Small intestine (tissue), 7 donors: ENCODE measurements at regions not wholly inside any gene's neighbourhood (a gene's known extent, or its start where the extent isn't known, plus 50 kb on each side); places are given as distances from the start of the nearest gene placed in this dataset.

Source experiments
- DNase-seq, 2 donors: peaks; one replicate each; pipeline versions ENCODE4 v3.0.0 to v3.0.0-alpha.2; 2013
- FAIRE-seq: peaks from 2 replicates; lab custom pipeline; 2012; peaks lifted over from hg19 to GRCh38; lab: Jason Lieb, UNC
- H3K27ac ChIP-seq, 3 donors: one replicate each; pipeline ENCODE4 v1.5.1; 2013; ENCODE audit warnings: low read length in 2 of 3, mild to moderate bottlenecking in 2 of 3, control low read depth in 1 of 3, inconsistent platforms in 1 of 3, low read depth in 1 of 3, moderate library complexity in 1 of 3
- H3K27me3 ChIP-seq, 3 donors: one replicate each; pipeline ENCODE4 v1.6.1; 2013; ENCODE audit warnings: low read length in 3 of 3, inconsistent platforms in 1 of 3; ENCODE audit not compliant: control insufficient read depth in 3 of 3, insufficient read depth in 3 of 3
- H3K36me3 ChIP-seq, 3 donors: one replicate each; pipeline ENCODE4 v1.6.1; 2013; ENCODE audit warnings: low read length in 3 of 3, inconsistent platforms in 1 of 3, low read depth in 1 of 3, mild to moderate bottlenecking in 1 of 3, moderate library complexity in 1 of 3; ENCODE audit not compliant: control insufficient read depth in 3 of 3, insufficient read depth in 2 of 3
- H3K4me1 ChIP-seq, 3 donors: one replicate each; pipeline ENCODE4 v1.6.1; 2013; ENCODE audit warnings: low read length in 2 of 3, inconsistent platforms in 1 of 3, low read depth in 1 of 3, mild to moderate bottlenecking in 1 of 3, moderate library complexity in 1 of 3; ENCODE audit not compliant: control insufficient read depth in 3 of 3, insufficient read depth in 2 of 3
- H3K4me3 ChIP-seq, 3 donors: one replicate each; pipeline ENCODE4 v1.5.1; 2013; ENCODE audit warnings: low read length in 3 of 3, control low read depth in 1 of 3, inconsistent platforms in 1 of 3, low read depth in 1 of 3, mild to moderate bottlenecking in 1 of 3, moderate library complexity in 1 of 3
- H3K9me3 ChIP-seq, 2 donors: one replicate each; pipeline ENCODE4 v1.6.1; 2013; ENCODE audit warnings: low read depth in 1 of 2, low read length in 1 of 2; ENCODE audit not compliant: control insufficient read depth in 2 of 2, insufficient read depth in 1 of 2
- WGBS, 3 donors: extraction: QIAGEN DNeasy Blood & Tissue Kit; methylation state at CpG; one replicate each; pipeline ENCODE4 v1.1.7; 2013; 5-methylcytosine and 5-hydroxymethylcytosine counted together
- donor health status: healthy with polysubstance abuse.
- donor health status: control.
- donor health status: control.
- donor health status: Bipolar disorder and iron deficiency.
- donor health status: healthy.

DNA sequence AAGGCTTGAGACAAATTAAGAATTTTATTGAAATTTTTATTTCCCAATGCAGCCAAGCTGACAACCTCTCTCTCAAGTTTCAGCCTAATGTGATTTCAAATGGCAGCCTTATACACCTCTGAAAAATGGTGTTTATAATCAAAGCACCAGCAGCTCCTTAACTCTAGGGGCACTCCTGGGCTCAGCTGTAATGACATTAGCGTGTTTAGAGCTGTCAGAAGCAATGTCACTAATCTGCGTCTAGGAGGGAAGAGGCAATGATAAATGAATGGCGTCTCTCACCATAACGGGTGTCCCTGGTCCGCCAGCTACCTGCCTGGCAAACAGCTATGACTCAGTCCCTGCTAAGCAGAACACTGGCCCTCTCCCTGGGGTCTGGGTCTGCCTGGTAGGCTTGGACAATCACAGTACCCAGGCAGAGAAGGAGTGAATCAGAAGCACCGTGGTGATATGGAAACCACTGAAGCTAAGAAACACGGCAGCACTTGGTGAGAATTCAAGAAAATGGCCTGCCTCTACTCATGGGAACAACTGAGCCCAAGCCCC, 131.8 kb upstream of the VSTM2B start:
- FAIRE-seq: no peak
- 58 to 63% (median 59%) methylated on average over 7 of the region's 7 CpGs for WGBS, 3 donors

DNA sequence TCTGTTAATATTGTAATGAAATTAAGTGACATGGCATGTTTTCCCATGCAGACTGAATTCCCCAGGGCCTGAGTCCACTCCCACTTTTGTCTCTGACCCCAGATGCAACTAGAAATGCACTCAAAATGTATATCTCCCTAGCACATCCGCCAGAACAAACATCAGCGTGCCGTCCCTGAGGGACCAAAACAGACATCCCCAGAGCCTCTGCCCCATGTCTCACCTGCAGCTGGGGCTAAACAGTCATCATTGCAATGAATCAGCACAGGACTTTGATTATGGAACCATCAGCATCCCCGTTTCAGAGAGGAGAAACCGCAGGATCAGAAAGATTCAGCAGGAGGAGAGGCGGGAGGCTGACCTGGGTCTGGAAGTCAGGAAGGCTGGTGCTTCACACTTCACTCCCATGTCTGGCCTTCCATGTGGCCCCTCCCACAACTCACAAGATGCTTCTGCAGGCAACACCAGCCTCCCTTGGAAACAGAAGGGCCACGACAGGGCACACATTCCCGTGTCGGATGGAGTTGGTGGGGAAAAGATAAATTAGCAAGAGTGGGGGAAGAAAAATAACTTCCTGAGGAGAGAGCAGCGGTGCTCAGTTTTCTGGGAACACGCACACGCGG, 130.6 kb upstream of the VSTM2B start:
- H3K27ac ChIP-seq: no peak overlapping the region
- H3K9me3 ChIP-seq: peaks cover 0 to 8% of the 10 kb centered on the region in 2 donors
- FAIRE-seq (no peak), DNase-seq (no peak)
- H3K4me3 ChIP-seq: no peak overlapping the region
- H3K27me3 ChIP-seq: no peaks in the 10 kb centered on the region
- H3K36me3 ChIP-seq: no peaks in the 10 kb centered on the region
- no peaks in the 10 kb centered on the region for H3K4me1 ChIP-seq
- 50 to 53% (median 51%) methylated on average over 13 of the region's 13 CpGs for whole genome bisulfite sequencing, 3 donors

More for the DNA sequence above, 131.8 kb upstream of the VSTM2B start:
- no peak for DNase-seq
- H3K4me1 ChIP-seq: no peaks in the 10 kb centered on the region
- H3K36me3 ChIP-seq: no peaks in the 10 kb centered on the region
- no peak overlapping the region for H3K4me3 ChIP-seq
- H3K27ac ChIP-seq: no peak overlapping the region
- H3K9me3 ChIP-seq: peaks cover 0 to 8% of the 10 kb centered on the region in 2 donors
- H3K27me3 ChIP-seq: no peaks in the 10 kb centered on the region

DNA sequence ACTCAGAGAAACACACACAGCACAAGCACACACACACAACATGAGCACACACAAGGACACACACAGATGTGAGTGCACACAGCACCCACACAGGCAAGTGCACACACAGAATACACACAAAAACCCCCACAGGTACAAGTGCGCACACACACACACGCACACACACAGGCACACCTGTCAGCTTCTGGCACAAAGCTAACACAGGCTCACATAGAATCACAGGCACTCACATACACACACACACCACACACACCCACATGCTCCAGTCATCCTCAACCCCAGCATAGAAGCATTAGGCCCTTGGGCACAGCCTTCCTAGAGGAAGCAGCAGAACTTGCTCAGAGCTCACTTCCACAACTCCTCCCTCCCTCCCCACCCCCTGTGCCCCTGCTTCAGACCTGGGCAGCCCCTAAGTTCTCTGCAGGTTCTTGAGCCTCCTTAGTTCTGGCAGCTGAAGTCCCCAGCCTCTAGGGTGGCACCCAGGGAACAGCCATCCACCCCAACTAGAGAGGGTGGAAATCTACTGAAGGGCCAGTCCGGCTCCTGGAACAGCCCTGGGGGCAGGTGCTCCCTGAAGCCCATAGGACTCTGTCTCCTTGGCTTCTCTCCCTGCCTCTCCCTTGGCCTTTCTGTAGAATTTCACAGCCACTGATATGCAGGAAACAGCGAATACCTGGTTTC, 129.9 kb upstream of the VSTM2B start:
- H3K36me3 ChIP-seq: no peaks in the 10 kb centered on the region
- no peak for FAIRE-seq
- H3K4me3 ChIP-seq: no peak overlapping the region
- 90 to 97% (median 94%) methylated on average over 4 of the region's 4 CpGs for WGBS, 3 donors
- no peaks in the 10 kb centered on the region for H3K27me3 ChIP-seq
- no peak overlapping the region for H3K27ac ChIP-seq
- H3K9me3 ChIP-seq: peaks cover 0 to 8% of the 10 kb centered on the region in 2 donors
- no peak for DNase-seq
- no peaks in the 10 kb centered on the region for H3K4me1 ChIP-seq

DNA sequence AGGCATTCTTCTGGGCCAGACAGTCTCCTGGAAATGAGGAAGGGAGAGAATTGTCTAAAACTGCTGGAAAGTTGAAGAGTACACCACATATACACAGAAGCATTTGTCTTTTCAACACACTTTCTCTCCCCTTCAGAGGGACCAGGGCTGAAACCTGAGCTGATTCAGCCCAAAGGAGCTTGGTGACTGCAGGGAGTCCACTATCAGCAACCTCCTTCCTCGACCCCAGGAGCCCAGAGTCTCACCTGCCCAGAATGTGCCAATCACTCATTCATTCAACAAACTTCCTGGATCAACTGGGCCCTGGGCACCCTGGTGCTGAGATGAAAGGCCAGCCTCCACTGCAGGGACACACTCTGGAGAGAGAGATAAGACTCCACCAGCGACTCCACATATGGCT, 128.9 kb upstream of the VSTM2B start:
- WGBS, 3 donors: 9 to 27% (median 15%) methylated on average over 2 of the region's 2 CpGs
- DNase-seq (no peak), FAIRE-seq (no peak)
- H3K4me1 ChIP-seq: no peaks in the 10 kb centered on the region
- peaks cover 0 to under 1% of the 10 kb centered on the region in 2 donors for H3K9me3 ChIP-seq
- no peak overlapping the region for H3K27ac ChIP-seq
- no peaks in the 10 kb centered on the region for H3K36me3 ChIP-seq
- H3K27me3 ChIP-seq: no peaks in the 10 kb centered on the region
- H3K4me3 ChIP-seq: no peak overlapping the region

DNA sequence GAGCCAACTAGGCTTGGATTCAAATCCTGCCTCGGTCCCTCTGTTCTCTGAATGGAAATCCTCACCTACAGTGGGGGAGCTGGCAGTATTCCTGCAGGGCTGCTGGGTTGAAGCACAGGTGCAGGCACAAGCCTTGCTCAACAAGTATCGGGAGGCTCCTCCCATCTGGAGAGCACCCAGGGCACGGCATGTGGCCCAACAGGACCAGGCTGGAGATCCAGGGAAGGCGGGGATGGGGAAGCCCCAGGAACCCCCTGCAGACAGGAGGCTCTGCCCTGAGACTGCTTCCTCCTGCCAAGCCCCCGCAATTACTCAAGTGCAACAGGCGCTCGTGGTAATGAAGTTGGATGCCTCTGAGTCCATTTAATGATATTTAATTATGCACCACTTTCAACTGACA, 128.0 kb upstream of the VSTM2B start:
- Histone ChIP-seq H3K4me1 (no peaks in the 10 kb centered on the region), H3K27ac (no peak overlapping the region), H3K4me3 (no peak overlapping the region), H3K9me3 (no peaks in the 10 kb centered on the region), H3K36me3 (no peaks in the 10 kb centered on the region), H3K27me3 (no peaks in the 10 kb centered on the region)
- 62 to 70% (median 62%) methylated on average over 7 of the region's 7 CpGs for WGBS, 3 donors
- no peak for FAIRE-seq
- no peak for DNase-seq

DNA sequence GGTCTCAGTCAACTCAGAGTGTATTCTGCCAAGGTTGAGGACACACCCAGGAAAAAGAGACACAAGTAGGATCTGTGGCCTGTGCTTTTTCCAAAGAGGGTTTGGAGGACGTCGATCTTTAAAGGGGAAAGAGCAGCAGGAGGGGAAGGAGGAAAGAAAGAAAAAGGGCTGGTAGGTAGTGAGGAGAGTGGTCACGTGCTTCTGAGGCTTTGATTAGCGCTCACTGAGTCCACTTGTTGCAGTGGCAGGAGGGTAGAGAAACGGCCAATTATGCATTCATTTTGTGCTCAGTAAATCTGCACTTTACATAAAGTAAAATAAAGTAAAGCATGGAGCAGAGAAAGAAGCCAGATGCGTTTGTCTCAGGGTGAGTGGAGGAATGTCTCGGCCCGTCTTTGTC, 126.0 kb upstream of the VSTM2B start:
- no peaks in the 10 kb centered on the region for H3K4me1 ChIP-seq
- WGBS, 3 donors: 50 to 64% (median 54%) methylated on average over 8 of the region's 8 CpGs
- no peaks in the 10 kb centered on the region for H3K36me3 ChIP-seq
- FAIRE-seq (no peak), DNase-seq (no peak)
- H3K9me3 ChIP-seq: no peaks in the 10 kb centered on the region
- H3K27ac ChIP-seq: no peak overlapping the region
- H3K4me3 ChIP-seq: no peak overlapping the region
- no peaks in the 10 kb centered on the region for H3K27me3 ChIP-seq

DNA sequence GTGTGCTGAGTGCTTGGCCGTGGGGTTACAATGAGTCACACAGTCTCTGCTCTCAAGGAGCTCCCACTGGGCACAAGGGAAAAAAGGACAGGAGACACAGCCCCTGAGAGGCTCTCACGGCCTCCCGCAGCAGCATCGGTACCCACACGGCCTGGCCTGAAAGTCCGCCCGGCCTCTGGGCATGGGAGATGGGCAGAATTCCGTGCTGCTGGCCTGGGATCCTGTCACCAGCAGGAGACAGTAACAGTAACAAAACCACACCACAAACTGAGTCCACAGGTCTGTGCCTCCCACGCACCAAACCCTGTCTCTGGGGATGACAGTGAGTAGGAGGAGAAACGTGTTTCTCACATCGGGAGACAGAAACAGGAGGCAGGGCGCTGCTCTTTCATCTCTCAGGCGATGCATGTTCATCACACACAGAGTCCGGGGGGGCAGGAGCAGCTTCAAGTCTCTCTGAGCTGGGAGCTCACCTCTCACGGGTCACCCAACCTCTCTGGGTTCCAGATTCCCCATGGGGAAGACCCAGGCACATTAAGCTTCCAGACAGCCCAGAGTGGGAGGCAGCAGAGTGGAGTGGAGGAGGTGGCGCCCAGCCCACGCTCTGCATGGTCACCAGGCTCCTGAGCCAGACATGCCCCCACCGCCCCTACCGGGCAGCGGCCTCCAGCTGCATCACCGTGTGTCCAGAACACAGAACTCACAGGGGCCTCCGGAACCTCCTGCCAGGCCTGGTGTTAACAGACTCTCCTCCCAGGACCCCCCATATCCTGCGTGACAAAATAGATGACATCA, 124.7 kb upstream of the VSTM2B start:
- no peaks in the 10 kb centered on the region for H3K4me1 ChIP-seq
- no peak overlapping the region for H3K27ac ChIP-seq
- H3K4me3 ChIP-seq: no peak overlapping the region
- no peaks in the 10 kb centered on the region for H3K9me3 ChIP-seq
- no peaks in the 10 kb centered on the region for H3K27me3 ChIP-seq
- DNase-seq (no peak), FAIRE-seq (no peak)
- WGBS, 3 donors: 71 to 80% (median 74%) methylated on average over 23 of the region's 23 CpGs
- no peaks in the 10 kb centered on the region for H3K36me3 ChIP-seq

DNA sequence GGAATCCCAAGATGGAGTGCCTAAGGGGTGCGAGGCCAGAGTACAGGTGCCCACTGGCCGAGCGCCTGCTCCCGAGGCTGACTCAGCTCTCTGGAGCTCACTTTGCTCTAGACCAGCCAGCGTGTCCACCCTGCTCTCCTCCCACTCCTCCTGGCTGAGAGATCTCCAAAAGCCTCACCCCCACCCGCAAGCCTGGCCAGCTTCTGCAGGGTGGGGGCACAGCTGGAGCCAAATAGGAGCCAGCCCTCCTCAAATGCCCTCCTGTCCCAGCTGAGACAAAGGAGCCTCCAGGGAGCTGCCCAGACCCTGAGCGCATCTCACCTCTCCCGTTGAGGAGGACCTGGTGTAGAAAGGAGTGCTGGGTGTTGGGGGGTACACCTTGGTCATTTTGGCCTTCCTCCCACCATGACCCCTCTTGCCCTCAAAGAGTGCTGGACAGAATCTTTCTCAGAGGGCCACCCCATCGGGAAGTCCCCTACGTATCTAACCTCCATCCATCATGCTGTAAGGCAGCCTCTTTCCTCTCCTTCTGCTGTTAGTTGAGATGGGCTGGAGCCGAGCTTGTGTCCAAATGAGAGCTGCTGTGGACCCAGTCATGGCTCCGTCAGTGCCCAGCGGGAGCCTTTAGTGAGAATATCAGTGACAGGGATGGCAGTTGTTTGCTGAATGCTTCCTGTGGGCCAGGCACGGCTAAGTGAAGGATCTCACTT, 123.9 kb upstream of the VSTM2B start:
- FAIRE-seq: no peak
- Histone ChIP-seq H3K4me1 (no peaks in the 10 kb centered on the region), H3K27me3 (no peaks in the 10 kb centered on the region), H3K4me3 (no peak overlapping the region), H3K9me3 (no peaks in the 10 kb centered on the region), H3K36me3 (no peaks in the 10 kb centered on the region), H3K27ac (no peak overlapping the region)
- WGBS, 3 donors: 75 to 79% (median 77%) methylated on average over 14 of the region's 14 CpGs
- DNase-seq: no peak
